22Rv1 (cell line): ENCODE measurements at regions not wholly inside any gene's neighbourhood (a gene's known extent, or its start where the extent isn't known, plus 50 kb on each side); places are given as distances from the start of the nearest gene placed in this dataset.

ENCODE experiments used
- CTCF ChIP-seq: fragments of 450-650 bp; IDR thresholded peaks from 2 replicates; pipeline ENCODE4 v1.5.1; 2017; ENCODE audit warnings: mild to moderate bottlenecking
- ZFX ChIP-seq: fragments of 450-650 bp; IDR thresholded peaks from 2 replicates; pipeline ENCODE4 v1.6.1; 2017; ENCODE audit warnings: antibody characterized with exemption, borderline replicate concordance

- no peak for TF ChIP-seq CTCF
- TF ChIP-seq ZFX, result no peak
These were observed 252.3 kb downstream of the HTR7 start for GRCh38 chr10:90605506-90605905.
